Keratinocyte (primary cell): ENCODE measurements at regions not wholly inside any gene's neighbourhood (a gene's known extent, or its start where the extent isn't known, plus 50 kb on each side); places are given as distances from the start of the nearest gene placed in this dataset.

Source experiments
- DNase-seq: peaks from one replicate; pipeline ENCODE4 v3.0.0-alpha.2; 2011; ENCODE audit warnings: low read depth, missing footprints, low spot score
- FAIRE-seq: peaks from 2 replicates; lab custom pipeline; 2011; peaks lifted over from hg19 to GRCh38; lab: Jason Lieb, UNC
- H2AFZ ChIP-seq: 2 replicates; pipeline ENCODE4 v1.6.0; 2012; ENCODE audit warnings: low read length, control low read depth, inconsistent platforms; ENCODE audit not compliant: control insufficient read depth
- H3K27ac ChIP-seq: 2 replicates; pipeline ENCODE4 v1.5.1; 2011; ENCODE audit warnings: low read length; ENCODE audit not compliant: control insufficient read depth, insufficient read depth
- H3K27me3 ChIP-seq: 3 replicates; pipeline ENCODE4 v1.6.0; 2011; ENCODE audit warnings: low read length; ENCODE audit not compliant: control insufficient read depth, insufficient read depth; ENCODE audit errors: extremely low read depth
- H3K36me3 ChIP-seq, 2 experiments: 2 replicates in 1 of 2; 3 replicates in 1 of 2; pipeline ENCODE4 v1.5.1; 2011; ENCODE audit warnings: low read length in 2 of 2, mild to moderate bottlenecking in 1 of 2; ENCODE audit not compliant: control insufficient read depth in 2 of 2, insufficient read depth in 2 of 2; ENCODE audit errors: extremely low read depth in 1 of 2
- H3K4me1 ChIP-seq: 3 replicates; pipeline ENCODE4 v1.5.1; 2011; ENCODE audit warnings: low read length; ENCODE audit not compliant: control insufficient read depth, insufficient read depth; ENCODE audit errors: extremely low read depth
- H3K4me2 ChIP-seq: 3 replicates; pipeline ENCODE4 v1.6.0; 2011; ENCODE audit warnings: low read depth, low read length; ENCODE audit not compliant: control insufficient read depth, insufficient read depth; ENCODE audit errors: extremely low read depth
- H3K4me3 ChIP-seq, 3 experiments: fragments of 200-600 bp in 1 of 3; sonication (generic) in 1 of 3; 2 replicates in 2 of 3; 3 replicates in 1 of 3; pipeline ENCODE4 v1.5.1; 2011 to 2016; ENCODE audit warnings: low read length in 3 of 3, mild to moderate bottlenecking in 3 of 3, control low read depth in 2 of 3, inconsistent platforms in 1 of 3, low read depth in 1 of 3, mixed read lengths in 1 of 3, mixed run types in 1 of 3, moderate library complexity in 1 of 3; ENCODE audit not compliant: control insufficient read depth in 2 of 3, insufficient read depth in 2 of 3; ENCODE audit errors: extremely low read depth in 1 of 3
- H3K79me2 ChIP-seq: 2 replicates; pipeline ENCODE4 v1.6.0; 2012; ENCODE audit warnings: low read length; ENCODE audit not compliant: control insufficient read depth, insufficient read depth
- H3K9ac ChIP-seq: 3 replicates; pipeline ENCODE4 v1.6.0; 2011; ENCODE audit warnings: low read length; ENCODE audit not compliant: control insufficient read depth, insufficient read depth; ENCODE audit errors: extremely low read depth
- H3K9me1 ChIP-seq: 3 replicates; pipeline ENCODE4 v1.6.0; 2011; ENCODE audit warnings: low read length; ENCODE audit not compliant: control insufficient read depth, insufficient read depth; ENCODE audit errors: extremely low read depth
- H3K9me3 ChIP-seq: 2 replicates; pipeline ENCODE4 v1.5.1; 2012; ENCODE audit warnings: low read depth, low read length; ENCODE audit not compliant: control insufficient read depth
- H4K20me1 ChIP-seq: 3 replicates; pipeline ENCODE4 v1.6.0; 2011; ENCODE audit warnings: low read length; ENCODE audit not compliant: control insufficient read depth, insufficient read depth; ENCODE audit errors: extremely low read depth
- EZH2 ChIP-seq: IDR thresholded peaks from one replicate; pipeline ENCODE4 v1.6.1; 2012; ENCODE audit warnings: inconsistent platforms, mild to moderate bottlenecking, low read length, moderate library complexity
- dilution Hi-C: fragments of 300-500 bp; cut with MboI; formaldehyde crosslinking; loops from one replicate; pipeline ENCODE4 v1.7.0; 2020; ENCODE audit warnings: low sequenced_read_pairs; ENCODE audit not compliant: extremely low pct_ligation_motif_present
- TF ChIP-seq, protein P1 (sequence below), 3 experiments: IDR thresholded peaks in 1 of 3; conservative IDR thresholded peaks in 1 of 3; optimal IDR thresholded peaks in 1 of 3; 2 replicates in 2 of 3; 3 replicates in 1 of 3; pipeline versions ENCODE3 to v1.5.1; 2011; ENCODE audit warnings: low read length in 3 of 3, mild to moderate bottlenecking in 3 of 3, moderate library complexity in 2 of 3, control low read depth in 1 of 3, inconsistent platforms in 1 of 3; ENCODE audit not compliant: insufficient read depth in 2 of 3; ENCODE audit errors: extremely low read depth in 1 of 3

DNA sequence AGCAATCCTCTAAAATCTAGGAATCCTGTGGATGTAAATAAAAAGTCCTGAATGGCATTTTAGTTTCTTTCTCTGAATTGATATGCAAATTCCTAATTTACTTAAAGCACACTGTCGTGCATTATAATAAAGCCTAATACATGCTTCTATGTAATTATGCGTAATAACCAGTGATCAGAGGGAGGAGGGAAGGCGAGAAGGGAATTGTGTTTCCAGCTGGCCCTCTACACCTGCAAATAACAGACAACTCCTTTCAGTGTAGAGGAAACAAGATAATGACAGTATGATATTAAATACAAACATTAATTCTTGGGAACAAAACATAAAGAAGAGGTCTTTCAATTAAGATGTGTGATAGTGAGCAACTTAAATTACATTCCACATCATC, 419.6 kb upstream of the LCORL start:
- no peaks in the 10 kb centered on the region for H3K27me3 ChIP-seq
- dilution Hi-C loops: no loop called here
- no peaks in the 10 kb centered on the region for H3K9me3 ChIP-seq
- H3K79me2 ChIP-seq: no peaks in the 10 kb centered on the region
- no peaks in the 10 kb centered on the region for H3K9me1 ChIP-seq
- DNase-seq: no peak
- H3K9ac ChIP-seq: no peak overlapping the region
- H2AFZ ChIP-seq: no peak overlapping the region
- no peak overlapping the region for H3K4me3 ChIP-seq
- no peaks in the 10 kb centered on the region for H4K20me1 ChIP-seq
- no peak for TF ChIP-seq EZH2
- TF ChIP-seq, protein P1, sequence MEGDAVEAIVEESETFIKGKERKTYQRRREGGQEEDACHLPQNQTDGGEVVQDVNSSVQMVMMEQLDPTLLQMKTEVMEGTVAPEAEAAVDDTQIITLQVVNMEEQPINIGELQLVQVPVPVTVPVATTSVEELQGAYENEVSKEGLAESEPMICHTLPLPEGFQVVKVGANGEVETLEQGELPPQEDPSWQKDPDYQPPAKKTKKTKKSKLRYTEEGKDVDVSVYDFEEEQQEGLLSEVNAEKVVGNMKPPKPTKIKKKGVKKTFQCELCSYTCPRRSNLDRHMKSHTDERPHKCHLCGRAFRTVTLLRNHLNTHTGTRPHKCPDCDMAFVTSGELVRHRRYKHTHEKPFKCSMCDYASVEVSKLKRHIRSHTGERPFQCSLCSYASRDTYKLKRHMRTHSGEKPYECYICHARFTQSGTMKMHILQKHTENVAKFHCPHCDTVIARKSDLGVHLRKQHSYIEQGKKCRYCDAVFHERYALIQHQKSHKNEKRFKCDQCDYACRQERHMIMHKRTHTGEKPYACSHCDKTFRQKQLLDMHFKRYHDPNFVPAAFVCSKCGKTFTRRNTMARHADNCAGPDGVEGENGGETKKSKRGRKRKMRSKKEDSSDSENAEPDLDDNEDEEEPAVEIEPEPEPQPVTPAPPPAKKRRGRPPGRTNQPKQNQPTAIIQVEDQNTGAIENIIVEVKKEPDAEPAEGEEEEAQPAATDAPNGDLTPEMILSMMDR (optimal IDR thresholded peaks at IDR 0.05 in 1 of 3, IDR thresholded peaks at IDR 0.05 in 1 of 3, conservative IDR thresholded peaks at IDR 0.05 in 1 of 3; ENCODE audit: extremely low read depth in 1 of 3, insufficient read depth in 2 of 3, low read length in 3 of 3): no peak
- no peak for FAIRE-seq
- H3K27ac ChIP-seq: no peak overlapping the region
- no peaks in the 10 kb centered on the region for H3K4me1 ChIP-seq
- H3K36me3 ChIP-seq: no peaks in the 10 kb centered on the region
- no peak overlapping the region for H3K4me2 ChIP-seq

GRCh38 chr4:18440527-18441202, 419.1 kb upstream of the LCORL start:
- Histone ChIP-seq H4K20me1 (no peaks in the 10 kb centered on the region), H2AFZ (no peak overlapping the region), H3K9ac (no peak overlapping the region), H3K4me3 (no peak overlapping the region), H3K4me1 (no peaks in the 10 kb centered on the region), H3K27me3 (no peaks in the 10 kb centered on the region), H3K36me3 (no peaks in the 10 kb centered on the region), H3K79me2 (no peaks in the 10 kb centered on the region), H3K4me2 (no peak overlapping the region), H3K9me1 (no peaks in the 10 kb centered on the region), H3K9me3 (no peaks in the 10 kb centered on the region), H3K27ac (no peak overlapping the region)
- no peak for DNase-seq
- TF ChIP-seq EZH2: no peak
- TF ChIP-seq, protein P1 (optimal IDR thresholded peaks at IDR 0.05 in 1 of 3, IDR thresholded peaks at IDR 0.05 in 1 of 3, conservative IDR thresholded peaks at IDR 0.05 in 1 of 3; ENCODE audit: extremely low read depth in 1 of 3, insufficient read depth in 2 of 3, low read length in 3 of 3): no peak
- dilution Hi-C loops: no loop called here
- FAIRE-seq: no peak
